ENCODE measurements at regions not wholly inside any gene's neighbourhood (a gene's known extent, or its start where the extent isn't known, plus 50 kb on each side); places are given as distances from the start of the nearest gene placed in this dataset.

GRCh38 chr7:144957998-144958397 is 122.1 kb upstream of the TPK1 start:
- peaks cover 3% of the 10 kb centered on the region for H3K9me3 ChIP-seq (ENCODE audit: low read depth)
- TF ChIP-seq CTCF (IDR thresholded peaks at IDR 0.05; ENCODE audit: low read depth, low read length): no peak
- H3K4me3 ChIP-seq: no peak overlapping the region
- H3K4me1 ChIP-seq (ENCODE audit: low read depth): no peaks in the 10 kb centered on the region
- no peak overlapping the region for H3K27ac ChIP-seq
- DNase-seq (ENCODE audit: low read depth in 1 of 2, low spot score in 1 of 2): no peak
- H3K27me3 ChIP-seq: no peaks in the 10 kb centered on the region
- no peaks in the 10 kb centered on the region for H3K36me3 ChIP-seq

GRCh38 chr7:144955422-144955821 is 119.6 kb upstream of the TPK1 start:
- Histone ChIP-seq H3K9me3 (ENCODE audit: low read depth) (peaks cover 3% of the 10 kb centered on the region), H3K4me3 (no peak overlapping the region), H3K27me3 (no peaks in the 10 kb centered on the region), H3K36me3 (no peaks in the 10 kb centered on the region), H3K27ac (no peak overlapping the region), H3K4me1 (ENCODE audit: low read depth) (no peaks in the 10 kb centered on the region)
- TF ChIP-seq CTCF (IDR thresholded peaks at IDR 0.05; ENCODE audit: low read depth, low read length): no peak
- no peak for DNase-seq (ENCODE audit: low read depth in 1 of 2, low spot score in 1 of 2)

GRCh38 chr7:144941127-144941526 is 105.3 kb upstream of the TPK1 start:
- no peaks in the 10 kb centered on the region for H3K27me3 ChIP-seq
- H3K9me3 ChIP-seq (ENCODE audit: low read depth): no peaks in the 10 kb centered on the region
- no peaks in the 10 kb centered on the region for H3K4me1 ChIP-seq (ENCODE audit: low read depth)
- no peak for TF ChIP-seq CTCF (IDR thresholded peaks at IDR 0.05; ENCODE audit: low read depth, low read length)
- DNase-seq (ENCODE audit: low read depth in 1 of 2, low spot score in 1 of 2): no peak
- no peaks in the 10 kb centered on the region for H3K36me3 ChIP-seq
- H3K4me3 ChIP-seq: no peak overlapping the region
- H3K27ac ChIP-seq: no peak overlapping the region

GRCh38 chr7:144937199-144937598 is 101.3 kb upstream of the TPK1 start:
- Histone ChIP-seq H3K27me3 (no peaks in the 10 kb centered on the region), H3K4me1 (ENCODE audit: low read depth) (no peaks in the 10 kb centered on the region), H3K9me3 (ENCODE audit: low read depth) (no peaks in the 10 kb centered on the region), H3K27ac (no peak overlapping the region), H3K4me3 (no peak overlapping the region), H3K36me3 (no peaks in the 10 kb centered on the region)
- TF ChIP-seq CTCF (IDR thresholded peaks at IDR 0.05; ENCODE audit: low read depth, low read length): no peak
- no peak for DNase-seq (ENCODE audit: low read depth in 1 of 2, low spot score in 1 of 2)

GRCh38 chr7:144936314-144936713 is 100.5 kb upstream of the TPK1 start:
- Histone ChIP-seq H3K9me3 (ENCODE audit: low read depth) (no peaks in the 10 kb centered on the region), H3K27ac (no peak overlapping the region), H3K27me3 (no peaks in the 10 kb centered on the region), H3K4me3 (no peak overlapping the region), H3K36me3 (no peaks in the 10 kb centered on the region), H3K4me1 (ENCODE audit: low read depth) (no peaks in the 10 kb centered on the region)
- TF ChIP-seq CTCF (IDR thresholded peaks at IDR 0.05; ENCODE audit: low read depth, low read length): no peak
- no peak for DNase-seq (ENCODE audit: low read depth in 1 of 2, low spot score in 1 of 2)

GRCh38 chr7:144910411-144910810 is 74.6 kb upstream of the TPK1 start:
- no peaks in the 10 kb centered on the region for H3K9me3 ChIP-seq (ENCODE audit: low read depth)
- H3K36me3 ChIP-seq: no peaks in the 10 kb centered on the region
- no peaks in the 10 kb centered on the region for H3K27me3 ChIP-seq
- no peak overlapping the region for H3K4me3 ChIP-seq
- no peak for TF ChIP-seq CTCF (IDR thresholded peaks at IDR 0.05; ENCODE audit: low read depth, low read length)
- no peak for DNase-seq (ENCODE audit: low read depth in 1 of 2, low spot score in 1 of 2)
- no peak overlapping the region for H3K27ac ChIP-seq
- no peaks in the 10 kb centered on the region for H3K4me1 ChIP-seq (ENCODE audit: low read depth)
